ENCODE measurements at regions not wholly inside any gene's neighbourhood (a gene's known extent, or its start where the extent isn't known, plus 50 kb on each side); places are given as distances from the start of the nearest gene placed in this dataset.
"Not testable (repeated sequence)": the region's sequence is repeated elsewhere in the genome, so short reads cannot be mapped to it uniquely, and the experiment has no call there.

GRCh38 chr9:33623658-33624586 is 99.9 kb downstream of the ANKRD18B start:
- DNase-seq (ENCODE audit: low spot score) = peak; percentile 87
- peak; percentile 97 for FAIRE-seq

GRCh38 chr9:33628318-33628717 is 104.3 kb downstream of the ANKRD18B start:
- not testable (repeated sequence) for DNase-seq (ENCODE audit: low spot score); FAIRE-seq

DNA sequence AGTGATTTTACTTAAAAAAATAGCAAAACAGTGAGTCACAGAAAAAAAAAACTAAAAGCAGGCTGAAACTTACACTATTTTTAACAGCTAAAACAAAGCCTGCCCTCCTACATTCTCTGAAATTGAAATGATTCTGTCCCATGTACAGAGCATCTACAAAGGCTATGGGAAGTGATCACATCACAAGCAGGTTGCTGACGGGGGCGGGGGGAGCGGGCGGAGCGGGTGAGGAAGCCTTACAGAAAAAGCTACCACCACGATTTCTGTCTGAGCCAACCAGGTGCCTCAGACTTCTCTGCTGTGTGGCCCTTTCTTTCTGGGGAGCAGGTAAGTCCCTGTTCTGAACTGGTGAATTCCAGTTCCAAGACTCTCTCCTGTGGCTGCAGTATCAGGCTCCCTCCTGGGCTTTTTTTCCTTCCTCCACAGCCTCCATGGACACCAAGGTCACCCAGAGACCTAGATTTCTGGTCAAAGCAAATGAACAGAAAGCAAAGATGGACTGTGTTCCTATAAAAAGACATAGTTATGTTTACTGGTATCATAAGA is 104.9 kb downstream of the ANKRD18B start:
- DNase-seq (ENCODE audit: low spot score) = no peak

GRCh38 chr9:33633636-33634035 is 109.6 kb downstream of the ANKRD18B start:
- FAIRE-seq (no peak), DNase-seq (ENCODE audit: low spot score) (no peak)

More for the DNA sequence above, 104.9 kb downstream of the ANKRD18B start:
- no peak for FAIRE-seq

GRCh38 chr9:33637881-33638280 is 113.8 kb downstream of the ANKRD18B start:
- FAIRE-seq = no peak
- DNase-seq (ENCODE audit: low spot score) = no peak

DNA sequence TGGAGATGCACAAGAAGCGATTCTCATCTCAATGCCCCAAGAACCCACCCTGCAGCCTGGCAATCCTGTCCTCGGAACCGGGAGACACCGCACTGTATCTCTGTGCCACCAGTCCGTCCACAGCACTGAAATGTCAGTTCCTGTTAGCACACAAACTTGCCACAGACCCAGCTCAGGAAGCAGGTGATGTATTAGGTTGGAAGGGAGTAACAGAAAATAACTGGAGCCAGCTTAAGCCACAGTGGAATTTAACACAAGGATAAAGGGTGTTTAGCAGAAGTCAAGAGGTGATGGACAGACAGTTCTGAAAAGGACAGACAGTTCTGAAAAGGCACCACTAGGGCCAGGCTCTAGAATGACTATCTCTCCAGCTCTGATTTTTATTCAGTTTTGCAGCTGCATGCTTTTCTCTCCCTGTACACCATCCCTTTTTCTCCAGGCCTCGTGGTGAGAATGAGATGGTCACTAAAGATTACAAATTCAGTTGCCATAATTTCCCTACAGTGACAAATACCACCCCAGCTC is 114.4 kb downstream of the ANKRD18B start:
- FAIRE-seq = peak; percentile 66
- no peak for DNase-seq (ENCODE audit: low spot score)

DNA sequence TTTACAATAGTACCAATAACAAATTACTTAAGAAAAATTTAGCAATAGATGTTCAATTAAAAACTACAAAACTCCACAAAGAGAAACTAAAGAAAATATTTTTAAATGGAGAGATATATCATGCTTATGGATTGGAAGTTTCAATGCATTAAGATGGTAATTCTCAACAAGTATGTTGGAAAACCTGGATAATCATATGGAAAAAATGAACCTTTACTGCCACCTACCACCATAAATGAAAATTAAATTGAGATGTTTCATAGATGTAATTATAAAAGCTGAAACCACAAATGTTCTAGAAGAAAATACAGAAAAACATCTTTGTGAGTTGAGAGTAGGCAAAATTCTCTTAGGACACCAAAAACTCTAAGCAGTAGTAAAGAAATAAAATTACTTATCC is 121.7 kb downstream of the ANKRD18B start:
- FAIRE-seq (no peak), DNase-seq (ENCODE audit: low spot score) (no peak)

- FAIRE-seq (no peak), DNase-seq (ENCODE audit: low spot score) (no peak)
Observed at GRCh38 chr9:33649463-33649862, 125.4 kb downstream of the ANKRD18B start.

DNA sequence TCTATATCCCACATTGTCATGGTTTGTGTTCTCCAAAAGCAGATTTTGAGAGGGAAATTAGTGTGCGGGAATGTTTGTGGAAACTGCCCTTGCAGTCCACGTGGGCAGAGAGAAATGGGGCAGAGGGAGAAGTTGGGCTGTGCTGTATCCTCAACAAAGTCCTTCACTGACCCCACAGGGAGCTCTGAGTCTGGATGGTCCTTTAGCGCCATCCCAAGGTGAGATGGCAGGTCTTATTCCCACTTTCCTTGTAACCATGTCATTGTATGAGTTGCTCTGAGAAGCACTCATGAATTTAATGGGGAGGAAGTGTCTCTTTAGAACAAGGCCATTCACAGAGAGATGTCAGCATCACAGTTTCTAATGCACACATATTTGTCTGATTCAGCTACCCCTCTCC is 127.1 kb downstream of the ANKRD18B start:
- DNase-seq (ENCODE audit: low spot score) = no peak
- no peak for FAIRE-seq

DNA sequence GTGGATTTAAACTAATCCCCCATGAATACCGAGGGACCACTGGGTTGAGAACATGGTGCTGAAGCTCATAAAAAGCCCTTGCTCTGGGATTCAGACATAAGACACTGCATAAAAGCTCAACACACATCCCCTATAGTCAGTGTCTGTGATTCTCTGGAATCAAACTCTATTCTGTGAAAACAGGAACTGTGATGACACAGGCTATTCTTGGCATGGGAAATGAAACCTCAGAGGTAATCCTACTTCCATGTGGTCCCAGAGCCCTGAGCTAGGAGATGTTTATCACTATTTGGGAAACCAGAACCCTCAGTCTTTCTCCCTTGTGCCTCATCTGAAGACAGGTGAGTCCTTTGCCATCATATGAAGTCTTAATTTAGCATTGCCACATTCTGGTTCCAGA is 135.4 kb upstream of the PRSS3 start:
- DNase-seq (ENCODE audit: low spot score) (no peak), FAIRE-seq (no peak)

DNA sequence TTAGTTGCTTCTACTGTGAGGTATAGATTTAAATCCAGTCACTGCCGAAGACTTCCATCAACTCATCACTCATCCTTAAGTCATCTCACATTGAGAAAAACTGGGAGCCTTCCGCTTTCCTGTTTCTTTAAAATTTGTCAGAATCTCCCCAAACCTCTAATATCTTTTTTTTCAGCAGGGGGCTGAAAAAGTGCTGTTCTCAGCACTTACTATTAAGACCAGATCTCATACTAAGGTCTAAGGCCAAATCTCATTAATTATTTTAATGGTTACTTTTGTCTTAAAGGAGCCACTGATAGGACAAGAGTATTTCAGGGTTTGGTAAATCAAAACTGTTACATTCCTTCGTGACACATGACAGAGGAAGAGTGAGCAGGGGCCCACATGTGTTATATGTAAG is 134.6 kb upstream of the PRSS3 start:
- DNase-seq (ENCODE audit: low spot score) = no peak
- no peak for FAIRE-seq

GRCh38 chr9:33661176-33661575 is 134.2 kb upstream of the PRSS3 start:
- no peak for FAIRE-seq

DNA sequence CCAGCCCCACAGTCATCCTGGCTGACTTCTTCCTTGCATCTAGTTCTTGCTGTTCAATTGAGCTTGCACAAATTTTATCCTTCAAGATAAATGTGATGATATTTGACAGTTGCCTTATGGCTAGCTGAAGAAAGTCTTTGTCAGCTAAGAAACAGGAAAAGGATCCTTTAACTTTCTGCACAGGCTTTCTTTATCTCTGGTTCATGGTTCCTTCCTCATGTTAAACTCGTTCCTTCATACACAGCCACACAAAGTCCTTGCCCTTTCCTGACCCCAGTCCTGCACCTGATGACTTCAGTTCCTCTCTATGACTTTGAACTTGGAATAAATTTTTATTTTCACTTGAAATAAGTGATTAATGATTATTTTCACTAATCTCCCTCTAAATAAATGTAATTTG is 132.5 kb upstream of the PRSS3 start:
- no peak for DNase-seq (ENCODE audit: low spot score)
- no peak for FAIRE-seq

More at GRCh38 chr9:33661176-33661575, 134.2 kb upstream of the PRSS3 start:
- DNase-seq (ENCODE audit: low spot score) = no peak

GRCh38 chr9:33676194-33676745 is 119.1 kb upstream of the PRSS3 start:
- not testable (repeated sequence) for FAIRE-seq; DNase-seq (ENCODE audit: low spot score)

GRCh38 chr9:33676746-33677505 is 118.4 kb upstream of the PRSS3 start:
- DNase-seq (ENCODE audit: low spot score) (peak; percentile 50), FAIRE-seq (no peak)

GRCh38 chr9:33677506-33677809 is 117.9 kb upstream of the PRSS3 start:
- FAIRE-seq = peak; percentile 46
- DNase-seq (ENCODE audit: low spot score) = no peak

GRCh38 chr9:33677961-33678360 is 117.4 kb upstream of the PRSS3 start:
- DNase-seq (ENCODE audit: low spot score) = no peak
- FAIRE-seq = no peak

DNA sequence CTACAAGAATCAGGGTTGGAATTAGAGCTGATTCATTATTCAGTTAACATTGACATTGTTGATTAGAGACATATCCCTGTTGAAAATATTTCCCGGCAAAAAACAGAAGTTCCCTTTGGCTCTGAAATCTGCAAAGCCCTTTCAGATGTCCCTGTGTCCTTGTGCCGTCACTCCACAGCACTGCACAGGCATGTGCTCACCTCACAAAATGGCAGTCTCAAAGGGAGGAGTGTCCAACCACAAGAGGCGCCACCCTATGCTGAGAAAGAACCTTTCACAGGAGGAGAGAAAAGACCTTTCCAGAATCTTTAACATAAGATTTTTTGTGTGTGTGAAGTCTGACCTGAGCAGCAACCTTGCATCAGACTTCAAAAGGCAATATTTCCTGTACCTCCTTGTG is 112.8 kb upstream of the PRSS3 start:
- no peak for DNase-seq (ENCODE audit: low spot score)
- no peak for FAIRE-seq

DNA sequence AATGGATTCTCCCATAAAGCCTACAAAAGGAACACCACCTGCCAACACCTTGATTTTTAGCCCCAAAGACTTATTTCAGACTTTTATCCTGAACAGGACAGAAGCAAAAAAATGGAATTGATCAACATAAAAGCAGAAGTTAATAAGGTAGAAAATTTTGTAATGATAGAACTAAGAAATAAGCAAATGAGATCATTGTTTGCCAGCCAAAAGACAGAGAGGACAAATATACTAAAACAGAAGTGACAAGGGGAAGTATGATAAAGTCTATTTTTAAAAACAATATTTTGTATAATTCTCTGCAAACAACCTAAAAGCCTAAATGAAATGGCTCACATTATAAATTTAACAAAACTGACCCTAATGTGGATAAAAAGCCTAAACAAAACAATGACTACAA is 110.5 kb upstream of the PRSS3 start:
- FAIRE-seq (no peak), DNase-seq (ENCODE audit: low spot score) (no peak)

- FAIRE-seq (no peak), DNase-seq (ENCODE audit: low spot score) (no peak)
Observed at GRCh38 chr9:33686942-33687341, 108.4 kb upstream of the PRSS3 start.

- DNase-seq (ENCODE audit: low spot score) = no peak
- FAIRE-seq = no peak
Observed at GRCh38 chr9:33687779-33688178, 107.6 kb upstream of the PRSS3 start.
